ENCODE measurements at regions not wholly inside any gene's neighbourhood (a gene's known extent, or its start where the extent isn't known, plus 50 kb on each side); places are given as distances from the start of the nearest gene placed in this dataset.

DNA sequence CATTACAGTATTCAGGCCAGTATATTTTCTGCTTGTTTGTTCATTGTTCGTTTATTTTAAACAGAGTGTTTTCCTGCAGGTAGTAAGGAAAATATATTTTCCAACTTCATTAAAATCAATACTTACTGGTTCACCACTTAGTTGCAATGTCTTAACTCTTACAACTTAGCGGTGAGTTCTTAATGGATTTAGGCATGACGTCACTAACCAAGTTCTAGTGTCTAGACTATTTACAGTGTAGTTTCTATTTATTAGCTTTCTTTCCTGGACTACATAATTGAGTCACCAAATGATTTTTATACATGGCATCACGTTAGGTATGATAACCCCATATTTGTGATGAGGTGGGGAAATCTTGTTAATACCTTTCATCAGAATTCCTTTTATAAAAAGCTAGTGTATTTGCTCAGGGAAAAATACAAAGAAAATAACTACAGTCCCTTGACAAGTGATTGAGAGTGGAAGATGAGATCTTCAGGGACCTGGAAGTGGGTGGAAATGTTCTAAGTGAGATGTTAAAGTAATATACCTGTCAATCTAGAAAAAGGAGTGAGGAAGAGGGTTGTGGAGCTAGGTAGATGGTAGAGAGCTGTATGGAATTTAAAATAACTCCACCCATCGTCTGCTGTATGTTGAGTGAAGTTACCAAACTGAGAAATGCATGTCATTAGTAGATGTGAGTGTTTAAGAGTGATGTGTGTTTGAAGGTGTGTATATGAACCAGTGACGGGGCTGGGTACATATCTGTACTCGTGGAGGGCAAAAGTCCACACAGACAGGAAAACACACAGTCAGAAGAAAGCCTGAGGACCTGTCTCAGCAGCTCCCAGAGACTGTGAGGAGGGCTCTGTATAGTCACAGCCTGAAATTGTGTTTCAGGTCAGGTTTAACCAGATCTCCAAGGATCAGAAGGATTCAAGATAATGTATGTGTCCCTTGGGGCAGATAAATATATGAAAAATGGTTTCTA, 197.6 kb upstream of the ADAMTS5 start:
- TF ChIP-seq CTCF (IDR thresholded peaks at IDR 0.05) (no peak), EZH2 (IDR thresholded peaks at IDR 0.05; ENCODE audit: borderline replicate concordance, insufficient read depth, low read depth, low read length, poor library complexity, severe bottlenecking) (no peak)
